Neural crest cell (in vitro differentiated cells): ENCODE measurements at regions not wholly inside any gene's neighbourhood (a gene's known extent, or its start where the extent isn't known, plus 50 kb on each side); places are given as distances from the start of the nearest gene placed in this dataset.
A peak's percentile ranks its signal among the peaks of the same experiment; 100 is the strongest.

Source experiments
- DNase-seq: peaks from one replicate; pipeline ENCODE4 v3.0.0; 2021; ENCODE audit warnings: low read depth, mixed read lengths, low spot score
- H3K27ac Mint-ChIP-seq: one replicate; pipeline ENCODE4 v1.8.0; 2021; ENCODE audit warnings: mild to moderate bottlenecking, mixed read lengths; ENCODE audit not compliant: unreplicated experiment
- H3K27me3 Mint-ChIP-seq: 2 replicates; pipeline ENCODE4 v1.8.0; 2021; ENCODE audit warnings: low read depth, mild to moderate bottlenecking, mixed read lengths
- H3K36me3 Mint-ChIP-seq: 2 replicates; pipeline ENCODE4 v1.8.0; 2021; ENCODE audit warnings: low read depth, mild to moderate bottlenecking, mixed read lengths
- H3K4me1 Mint-ChIP-seq: 2 replicates; pipeline ENCODE4 v1.8.0; 2021; ENCODE audit warnings: mixed read lengths
- H3K4me3 Mint-ChIP-seq: one replicate; pipeline ENCODE4 v1.8.0; 2021; ENCODE audit warnings: mild to moderate bottlenecking, mixed read lengths
- H3K9me3 Mint-ChIP-seq: 2 replicates; pipeline ENCODE4 v1.8.0; 2021; ENCODE audit warnings: mixed read lengths
- CTCF ChIP-seq: fragments of 200-600 bp; sonication (generic); conservative IDR thresholded peaks from 2 replicates; pipeline ENCODE4 v1.5.0; 2021; ENCODE audit warnings: antibody characterized with exemption, mild to moderate bottlenecking

GRCh38 chr13:86085890-86086289 is 286.7 kb upstream of the SLITRK6 start:
- peak; percentile 40 for TF ChIP-seq CTCF
- Mint-ChIP-seq H3K27me3 (no peaks in the 10 kb centered on the region), H3K9me3 (peaks cover 5% of the 10 kb centered on the region)

DNA sequence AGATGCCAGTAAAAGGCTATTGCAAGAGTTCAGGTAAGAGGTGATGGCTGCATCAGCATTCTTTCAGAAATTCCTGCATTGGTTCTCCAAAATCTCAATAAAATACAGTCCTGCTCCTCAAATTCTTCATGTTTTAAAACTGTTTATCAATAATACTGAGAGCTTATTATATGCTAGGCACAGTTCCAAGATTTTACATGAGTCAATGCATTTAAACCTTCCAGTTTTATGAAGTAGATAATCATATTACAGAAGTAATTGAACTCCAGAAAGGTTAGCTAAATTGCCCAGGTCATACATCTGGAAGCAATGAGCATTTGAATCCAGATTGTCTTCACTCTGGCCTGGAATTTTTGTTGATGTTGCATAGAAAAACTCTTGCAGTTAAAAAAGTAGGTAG is 282.9 kb upstream of the SLITRK6 start:
- Mint-ChIP-seq H3K27me3 (no peaks in the 10 kb centered on the region), H3K4me3 (no peak overlapping the region), H3K9me3 (peaks cover 5% of the 10 kb centered on the region), H3K27ac (no peak overlapping the region), H3K36me3 (no peaks in the 10 kb centered on the region), H3K4me1 (no peaks in the 10 kb centered on the region)
- no peak for TF ChIP-seq CTCF
- DNase-seq, result no peak

More at GRCh38 chr13:86085890-86086289, 286.7 kb upstream of the SLITRK6 start:
- H3K4me1 Mint-ChIP-seq, result no peaks in the 10 kb centered on the region
- no peak overlapping the region for H3K27ac Mint-ChIP-seq
- no peak for DNase-seq
- H3K36me3 Mint-ChIP-seq, result no peaks in the 10 kb centered on the region
- H3K4me3 Mint-ChIP-seq, result no peak overlapping the region

DNA sequence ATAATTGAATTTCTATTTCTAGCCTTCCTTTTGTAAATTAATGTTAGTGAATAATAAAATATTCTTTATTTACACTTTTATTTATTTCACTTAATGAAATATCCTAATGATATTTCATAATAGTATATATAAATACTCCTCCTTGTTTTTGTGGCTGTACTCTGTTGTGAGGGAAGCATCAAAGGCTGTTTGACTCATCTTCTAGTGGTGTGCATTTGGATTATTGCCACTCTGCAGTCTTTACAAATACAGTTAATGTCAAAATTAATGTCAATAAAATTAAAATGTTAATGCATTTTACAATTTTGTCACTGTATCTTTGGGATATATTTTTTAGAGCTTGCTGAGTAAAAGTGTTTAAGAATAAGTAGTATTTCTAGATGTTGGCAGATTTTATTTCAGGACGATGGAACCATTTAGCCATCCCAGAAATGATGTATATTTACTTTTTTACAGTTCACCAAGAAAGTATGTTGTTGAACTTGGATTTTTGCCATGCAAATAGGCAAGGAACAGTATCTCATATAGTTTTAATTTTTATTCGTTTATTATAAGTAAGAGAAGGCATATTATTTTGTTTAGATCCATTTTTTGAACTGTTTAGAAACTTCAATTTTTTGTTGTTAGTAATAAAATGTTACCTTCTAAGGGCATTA is 281.2 kb upstream of the SLITRK6 start:
- H3K9me3 Mint-ChIP-seq, result peaks cover 5% of the 10 kb centered on the region
- H3K27ac Mint-ChIP-seq, result no peak overlapping the region
- no peaks in the 10 kb centered on the region for H3K36me3 Mint-ChIP-seq
- no peak for TF ChIP-seq CTCF
- H3K27me3 Mint-ChIP-seq, result no peaks in the 10 kb centered on the region
- H3K4me1 Mint-ChIP-seq, result no peaks in the 10 kb centered on the region
- H3K4me3 Mint-ChIP-seq, result no peak overlapping the region
- DNase-seq, result no peak

DNA sequence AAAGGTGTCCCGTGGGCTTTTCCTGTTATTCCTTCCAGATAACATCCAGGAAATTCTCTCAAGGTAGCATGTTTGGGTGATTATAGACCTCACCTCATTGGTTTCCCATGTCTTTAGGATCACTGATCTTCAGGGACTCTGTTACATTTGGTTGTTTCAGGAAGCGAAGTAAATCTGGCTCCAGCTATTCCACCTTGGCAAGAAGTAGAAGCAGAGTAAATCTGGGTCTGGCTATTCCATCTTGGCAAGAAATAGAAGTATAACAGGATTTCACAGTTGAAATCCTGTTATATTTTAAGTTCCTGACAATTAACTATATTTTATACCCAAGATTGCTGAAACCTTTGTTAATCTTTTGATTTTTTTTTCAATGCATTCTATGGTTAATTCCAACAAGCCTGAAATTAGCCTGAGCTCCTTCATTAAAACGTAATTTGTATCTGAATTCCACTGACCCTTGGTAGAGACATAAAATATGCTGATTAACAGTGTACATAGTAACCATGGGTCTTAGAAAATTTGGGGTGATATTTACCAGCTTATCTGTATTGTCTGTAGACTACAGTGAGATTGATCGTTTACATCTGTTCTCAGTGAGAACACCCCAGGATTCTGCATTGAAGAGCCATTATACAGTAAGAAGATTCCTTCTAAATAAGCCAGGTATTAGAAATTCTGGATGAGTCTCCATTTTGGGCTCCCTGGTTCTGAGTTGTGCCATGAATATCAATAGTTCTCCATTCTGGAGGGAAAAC is 267.6 kb upstream of the SLITRK6 start:
- TF ChIP-seq CTCF, result no peak
- no peak for DNase-seq
- Mint-ChIP-seq H3K4me1 (no peaks in the 10 kb centered on the region), H3K9me3 (peaks cover 6% of the 10 kb centered on the region), H3K4me3 (no peak overlapping the region), H3K27ac (no peak overlapping the region), H3K27me3 (no peaks in the 10 kb centered on the region), H3K36me3 (no peaks in the 10 kb centered on the region)

- Mint-ChIP-seq H3K27me3 (no peaks in the 10 kb centered on the region), H3K4me3 (no peak overlapping the region), H3K36me3 (peaks cover 3% of the 10 kb centered on the region), H3K27ac (no peak overlapping the region), H3K4me1 (no peaks in the 10 kb centered on the region), H3K9me3 (peaks cover 8% of the 10 kb centered on the region)
- no peak for DNase-seq
- TF ChIP-seq CTCF, result no peak
Observed at GRCh38 chr13:86052141-86052540, 252.9 kb upstream of the SLITRK6 start.
